Activated CD8-positive, alpha-beta T cell treated with anti-CD3 and anti-CD28 coated beads for 36 hours (primary cell): ENCODE measurements at regions not wholly inside any gene's neighbourhood (a gene's known extent, or its start where the extent isn't known, plus 50 kb on each side); places are given as distances from the start of the nearest gene placed in this dataset.

ENCODE experiments used
- ATAC-seq: fragments of 200-7000 bp; cut with Tn5 transposase; one replicate; pipeline ENCODE4 v1.10.0; 2021; ENCODE audit warnings: mild to moderate bottlenecking, moderate library complexity
- CTCF ChIA-PET: fragments of 350-600 bp; sonication (Branson Sonifier 250); formaldehyde crosslinking; loops from one replicate; lab custom pipeline; 2021; ENCODE audit warnings: antibody characterized with exemption; lab: Charles Lee
- POLR2A ChIA-PET: fragments of 350-600 bp; sonication (Branson Sonifier 250); formaldehyde crosslinking; loops from one replicate; lab custom pipeline; 2021; ENCODE audit warnings: antibody characterized with exemption; lab: Charles Lee
- DNase-seq: peaks from one replicate; pipeline ENCODE4 v3.0.0-alpha.2; 2020
- H3K27ac Mint-ChIP-seq: one replicate; pipeline ENCODE4 v1.8.0; 2021; ENCODE audit warnings: mild to moderate bottlenecking, mixed read lengths
- H3K27me3 Mint-ChIP-seq: one replicate; pipeline ENCODE4 v1.8.0; 2021; ENCODE audit warnings: mixed read lengths
- H3K36me3 Mint-ChIP-seq: one replicate; pipeline ENCODE4 v1.8.0; 2021; ENCODE audit warnings: low read depth, mixed read lengths
- H3K4me1 Mint-ChIP-seq: one replicate; pipeline ENCODE4 v1.8.0; 2021; ENCODE audit warnings: low read depth, mixed read lengths
- H3K4me3 Mint-ChIP-seq: one replicate; pipeline ENCODE4 v1.8.0; 2021; ENCODE audit warnings: mild to moderate bottlenecking, moderate library complexity, mixed read lengths
- H3K9me3 Mint-ChIP-seq: one replicate; pipeline ENCODE4 v1.8.0; 2021; ENCODE audit warnings: mixed read lengths
- intact Hi-C: fragments of 100-400 bp; cut with micrococcal nuclease; formaldehyde crosslinking; loops from one replicate; pipeline ENCODE4 v1.10.0; 2022
- TF ChIP-seq, protein P1 (sequence below): fragments of 200-600 bp; IDR thresholded peaks from one replicate; pipeline ENCODE4 v1.8.0; 2022; ENCODE audit warnings: antibody characterized with exemption, mild to moderate bottlenecking

DNA sequence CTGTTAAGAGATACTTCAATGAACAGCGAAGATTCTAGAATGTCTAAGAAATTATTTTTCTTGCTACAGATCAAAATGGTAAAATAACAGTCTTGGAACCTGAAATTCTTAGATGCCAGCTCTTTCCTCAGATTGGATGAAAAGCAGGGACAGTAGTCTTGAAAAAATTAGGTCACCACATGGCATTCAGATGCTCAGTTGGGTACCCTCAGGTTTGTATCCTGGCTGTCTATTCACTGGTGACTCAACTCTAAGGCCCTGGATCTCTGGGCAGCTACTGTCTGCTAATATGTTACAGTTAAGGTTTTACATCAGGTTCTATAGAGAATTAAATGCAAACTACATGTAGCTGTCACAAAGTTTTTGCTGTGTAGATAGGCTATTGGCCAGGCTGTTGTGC lies 528.9 kb upstream of the ADAMTS5 start:
- no peak for ATAC-seq
- Mint-ChIP-seq H3K9me3 (no peaks in the 10 kb centered on the region), H3K36me3 (no peaks in the 10 kb centered on the region), H3K27me3 (no peaks in the 10 kb centered on the region), H3K4me1 (no peaks in the 10 kb centered on the region), H3K27ac (no peak overlapping the region), H3K4me3 (no peak overlapping the region)
- DNase-seq, result no peak
- ChIA-PET CTCF (no interaction called here), POLR2A (no interaction called here)
- TF ChIP-seq, protein P1, sequence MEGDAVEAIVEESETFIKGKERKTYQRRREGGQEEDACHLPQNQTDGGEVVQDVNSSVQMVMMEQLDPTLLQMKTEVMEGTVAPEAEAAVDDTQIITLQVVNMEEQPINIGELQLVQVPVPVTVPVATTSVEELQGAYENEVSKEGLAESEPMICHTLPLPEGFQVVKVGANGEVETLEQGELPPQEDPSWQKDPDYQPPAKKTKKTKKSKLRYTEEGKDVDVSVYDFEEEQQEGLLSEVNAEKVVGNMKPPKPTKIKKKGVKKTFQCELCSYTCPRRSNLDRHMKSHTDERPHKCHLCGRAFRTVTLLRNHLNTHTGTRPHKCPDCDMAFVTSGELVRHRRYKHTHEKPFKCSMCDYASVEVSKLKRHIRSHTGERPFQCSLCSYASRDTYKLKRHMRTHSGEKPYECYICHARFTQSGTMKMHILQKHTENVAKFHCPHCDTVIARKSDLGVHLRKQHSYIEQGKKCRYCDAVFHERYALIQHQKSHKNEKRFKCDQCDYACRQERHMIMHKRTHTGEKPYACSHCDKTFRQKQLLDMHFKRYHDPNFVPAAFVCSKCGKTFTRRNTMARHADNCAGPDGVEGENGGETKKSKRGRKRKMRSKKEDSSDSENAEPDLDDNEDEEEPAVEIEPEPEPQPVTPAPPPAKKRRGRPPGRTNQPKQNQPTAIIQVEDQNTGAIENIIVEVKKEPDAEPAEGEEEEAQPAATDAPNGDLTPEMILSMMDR, result no peak
- intact Hi-C loops, result no loop called here

DNA sequence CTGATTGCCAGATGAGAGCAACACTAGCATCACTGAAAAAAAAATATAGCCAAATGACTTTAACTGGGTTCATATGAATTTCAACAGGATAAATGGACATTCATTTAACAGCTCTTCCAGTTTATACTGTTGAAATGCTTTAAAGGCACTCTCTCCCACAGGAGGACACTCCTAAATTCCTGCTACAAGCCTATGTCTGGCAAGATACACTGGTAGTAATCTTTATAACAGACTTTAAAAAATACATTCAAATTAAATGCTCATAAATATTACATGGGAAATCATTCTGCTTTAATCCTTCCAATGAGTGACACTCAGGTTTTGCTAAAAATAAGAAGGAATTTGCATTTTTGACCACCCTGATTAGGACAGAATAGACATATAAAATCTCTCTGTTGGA lies 526.7 kb upstream of the ADAMTS5 start:
- Mint-ChIP-seq H3K36me3 (no peaks in the 10 kb centered on the region), H3K27me3 (no peaks in the 10 kb centered on the region), H3K27ac (no peak overlapping the region), H3K4me1 (no peaks in the 10 kb centered on the region), H3K9me3 (no peaks in the 10 kb centered on the region), H3K4me3 (no peak overlapping the region)
- TF ChIP-seq, protein P1, result no peak
- POLR2A ChIA-PET, result no interaction called here
- intact Hi-C loops, result no loop called here
- DNase-seq (no peak), ATAC-seq (no peak)
- CTCF ChIA-PET, result no interaction called here

DNA sequence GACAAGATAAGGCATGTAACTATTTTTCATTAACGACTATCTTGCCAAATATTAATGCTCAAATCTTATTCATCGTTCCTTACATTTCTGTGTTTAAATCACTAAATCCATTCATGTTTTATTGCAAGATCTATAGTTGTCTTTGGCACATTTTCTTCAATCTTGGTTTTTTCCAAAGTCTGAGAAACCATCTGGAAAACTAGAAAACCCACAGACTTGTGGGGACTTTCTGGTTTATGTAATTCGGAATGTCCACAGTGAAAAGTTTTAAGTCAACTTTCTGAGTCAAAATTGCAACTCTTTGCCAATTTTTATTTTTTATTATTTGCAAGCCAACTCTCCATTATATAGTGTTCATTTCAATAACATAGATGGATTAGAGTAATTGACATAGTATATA lies 520.8 kb upstream of the ADAMTS5 start:
- DNase-seq (no peak), ATAC-seq (no peak)
- no peaks in the 10 kb centered on the region for H3K4me1 Mint-ChIP-seq
- H3K9me3 Mint-ChIP-seq, result no peaks in the 10 kb centered on the region
- no peak overlapping the region for H3K27ac Mint-ChIP-seq
- H3K27me3 Mint-ChIP-seq, result no peaks in the 10 kb centered on the region
- H3K4me3 Mint-ChIP-seq, result no peak overlapping the region
- intact Hi-C loops, result no loop called here
- H3K36me3 Mint-ChIP-seq, result no peaks in the 10 kb centered on the region
- ChIA-PET POLR2A (no interaction called here), CTCF (no interaction called here)
- TF ChIP-seq, protein P1, result no peak

DNA sequence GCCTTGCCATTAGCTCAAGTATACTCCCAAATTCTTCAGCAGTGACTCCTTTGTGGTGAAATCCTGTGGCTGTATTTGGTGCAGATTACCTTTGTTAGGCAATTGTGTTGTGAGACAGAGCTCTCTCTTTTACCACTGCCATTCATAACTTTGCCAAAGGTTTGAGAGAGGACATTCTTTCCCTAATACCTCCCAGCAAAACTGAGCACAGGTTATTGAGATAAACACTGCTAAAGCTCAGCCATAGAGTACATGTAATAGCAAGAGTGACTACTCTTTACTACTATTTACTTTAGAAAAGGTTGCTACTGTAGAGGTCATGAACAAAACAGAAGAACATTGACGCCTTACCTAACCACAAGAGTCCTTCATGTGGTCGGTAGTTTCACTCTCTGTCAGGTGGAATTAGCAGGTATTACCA lies 514.0 kb upstream of the ADAMTS5 start:
- H3K9me3 Mint-ChIP-seq, result no peaks in the 10 kb centered on the region
- DNase-seq (peak; percentile 2), ATAC-seq (peak; percentile 17)
- no peak overlapping the region for H3K27ac Mint-ChIP-seq
- H3K27me3 Mint-ChIP-seq, result no peaks in the 10 kb centered on the region
- H3K36me3 Mint-ChIP-seq, result no peaks in the 10 kb centered on the region
- ChIA-PET CTCF (no interaction called here), POLR2A (no interaction called here)
- intact Hi-C loops, result no loop called here
- TF ChIP-seq, protein P1, result no peak
- H3K4me1 Mint-ChIP-seq, result no peaks in the 10 kb centered on the region
- no peak overlapping the region for H3K4me3 Mint-ChIP-seq

DNA sequence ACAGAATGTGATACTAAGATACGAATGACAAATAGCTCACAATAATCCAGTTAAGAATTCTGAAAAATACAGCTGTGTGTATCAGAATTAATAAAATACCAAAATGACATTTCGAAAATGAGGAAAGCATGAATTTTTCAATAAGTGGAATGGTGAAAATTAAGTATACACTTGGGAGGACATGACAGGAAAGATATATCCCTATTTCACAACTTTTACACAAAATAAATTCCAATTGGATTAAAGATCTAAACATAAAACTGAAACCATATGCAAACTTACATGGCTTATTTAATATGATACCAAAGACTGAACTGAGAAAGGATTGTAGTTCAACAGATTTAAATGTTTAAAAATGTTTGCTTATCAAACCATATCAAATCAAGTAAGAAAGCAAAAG lies 510.4 kb upstream of the ADAMTS5 start:
- H3K27ac Mint-ChIP-seq, result no peak overlapping the region
- H3K4me1 Mint-ChIP-seq, result no peaks in the 10 kb centered on the region
- CTCF ChIA-PET, result no interaction called here
- no peaks in the 10 kb centered on the region for H3K36me3 Mint-ChIP-seq
- DNase-seq (no peak), ATAC-seq (no peak)
- intact Hi-C loops, result no loop called here
- POLR2A ChIA-PET, result no interaction called here
- no peaks in the 10 kb centered on the region for H3K27me3 Mint-ChIP-seq
- H3K9me3 Mint-ChIP-seq, result no peaks in the 10 kb centered on the region
- TF ChIP-seq, protein P1, result no peak
- no peak overlapping the region for H3K4me3 Mint-ChIP-seq
